K562 (cell line): ENCODE measurements at regions not wholly inside any gene's neighbourhood (a gene's known extent, or its start where the extent isn't known, plus 50 kb on each side); places are given as distances from the start of the nearest gene placed in this dataset.

Experiments
- ATAC-seq: fragments of 200-7000 bp; cut with Tn5 transposase; 3 replicates; pipeline ENCODE4 v1.9.1; 2020; ENCODE audit warnings: moderate library complexity
- BruUV-seq: library from RNA; stranded (reverse); fragments of 400-500 nt; replicated peaks from 2 replicates; lab custom pipeline; 2021; lab: Mats Ljungman, UMichigan
- CTCF ChIA-PET: fragments of 300-600 bp; formaldehyde crosslinking; extraction: SDS; loops from one replicate; lab custom pipeline; 2021; ENCODE audit warnings: low intra/inter-chr PET ratio; lab: Yijun Ruan, JAX
- POLR2A ChIA-PET: fragments of 300-600, 350-650 bp; sonication (Branson Sonifier 250); formaldehyde crosslinking; extraction: SDS; loops from one replicate; lab custom pipeline; 2021; ENCODE audit warnings: antibody characterized with exemption, inconsistent platforms; lab: Yijun Ruan, JAX
- DNase-seq, 4 experiments: peaks; one replicate each; pipeline versions ENCODE4 v3.0.0 to v3.0.0-alpha.2; 2011 to 2018; ENCODE audit warnings: low spot score in 3 of 4, mixed read lengths in 3 of 4; ENCODE audit errors: extremely low read depth in 1 of 4
- FAIRE-seq: peaks from 2 replicates; lab custom pipeline; 2011; peaks lifted over from hg19 to GRCh38; lab: Jason Lieb, UNC
- H2AFZ ChIP-seq: 2 replicates; pipeline ENCODE4 v1.6.0; 2011; ENCODE audit warnings: low read depth, low read length, control low read depth, inconsistent platforms
- H3K27ac ChIP-seq: fragments of 200-600 bp; 3 replicates; pipeline ENCODE4 v1.8.0; 2011; ENCODE audit warnings: low read depth, mild to moderate bottlenecking, control low read depth, inconsistent platforms, low read length, moderate library complexity, mixed read lengths; ENCODE audit errors: extremely low read depth
- H3K27me3 ChIP-seq, 2 experiments: fragments of 300-600 bp in 1 of 2; 2 replicates in 1 of 2; 3 replicates in 1 of 2; pipeline versions ENCODE4 v1.6.0 to v1.8.0; 2011; ENCODE audit warnings: inconsistent platforms in 2 of 2, low read length in 2 of 2, mild to moderate bottlenecking in 1 of 2, mixed read lengths in 1 of 2, moderate library complexity in 1 of 2; ENCODE audit not compliant: control insufficient read depth in 2 of 2, insufficient read depth in 2 of 2
- H3K36me3 ChIP-seq: fragments of 300-600 bp; 3 replicates; pipeline ENCODE4 v1.8.0; 2011; ENCODE audit warnings: mild to moderate bottlenecking, low read length, inconsistent platforms; ENCODE audit not compliant: control insufficient read depth, insufficient read depth
- H3K4me1 ChIP-seq, 2 experiments: fragments of 200-600 bp in 1 of 2; replicated peaks in 1 of 2; 2 replicates in 1 of 2; 3 replicates in 1 of 2; pipeline versions ENCODE4 v1.5.1 to v1.8.0; 2011; ENCODE audit warnings: inconsistent platforms in 2 of 2, low read length in 2 of 2, mild to moderate bottlenecking in 1 of 2, mixed read lengths in 1 of 2, moderate library complexity in 1 of 2; ENCODE audit not compliant: control insufficient read depth in 2 of 2, insufficient read depth in 2 of 2
- H3K4me2 ChIP-seq: 2 replicates; pipeline ENCODE4 v1.6.1; 2011; ENCODE audit warnings: low read length, control low read depth, inconsistent platforms, mixed read lengths; ENCODE audit not compliant: insufficient read depth
- H3K4me3 ChIP-seq: fragments of 200-600 bp; sonication (generic), shearing (Covaris generic); 2 replicates; pipeline ENCODE4 v1.5.1; 2016; ENCODE audit warnings: control low read depth, inconsistent platforms
- H3K79me2 ChIP-seq: fragments of 200-600 bp; 3 replicates; pipeline ENCODE4 v1.8.0; 2011; ENCODE audit warnings: low read length, inconsistent platforms; ENCODE audit not compliant: control insufficient read depth, insufficient read depth
- H3K9ac ChIP-seq, 2 experiments: 2 replicates each; pipeline versions ENCODE4 v1.6.0 to v1.6.1; 2011; ENCODE audit warnings: low read depth in 2 of 2, low read length in 2 of 2, control low read depth in 1 of 2, inconsistent platforms in 1 of 2, mild to moderate bottlenecking in 1 of 2, mixed read lengths in 1 of 2; ENCODE audit not compliant: insufficient read depth in 1 of 2
- H3K9me1 ChIP-seq: one replicate; pipeline ENCODE4 v1.6.0; 2011; ENCODE audit warnings: inconsistent platforms, mild to moderate bottlenecking, low read length, moderate library complexity; ENCODE audit not compliant: control insufficient read depth, insufficient read depth
- H3K9me3 ChIP-seq: replicated peaks from 2 replicates; pipeline ENCODE4 v1.5.1; 2011; ENCODE audit warnings: low read depth, low read length, inconsistent platforms; ENCODE audit not compliant: control insufficient read depth, insufficient read depth
- H4K20me1 ChIP-seq: replicated peaks from 2 replicates; pipeline ENCODE4 v1.6.1; 2011; ENCODE audit warnings: low read length, inconsistent platforms, mixed read lengths; ENCODE audit not compliant: control insufficient read depth, insufficient read depth
- BHLHE40 ChIP-seq: IDR thresholded peaks from 2 replicates; pipeline ENCODE4 v1.6.1; 2011; ENCODE audit warnings: low read length, improper control_type of control experiment
- CXXC5 ChIP-seq: fragments of 250-450 bp; sonication (Bioruptor Pico); IDR thresholded peaks from 2 replicates; pipeline ENCODE4 v1.8.0; 2022; ENCODE audit warnings: inconsistent platforms, mild to moderate bottlenecking, moderate library complexity
- RHOXF2B ChIP-seq: fragments of 250-450 bp; sonication (Bioruptor Pico); conservative IDR thresholded peaks from 2 replicates; pipeline ENCODE4 v1.5.1; 2021
- SAFB2 ChIP-seq: fragments of 200-400 bp; formaldehyde crosslinking; IDR thresholded peaks from 2 replicates; pipeline ENCODE4 v1.6.1; 2018; ENCODE audit warnings: borderline replicate concordance, low read length, low read depth, moderate library complexity; ENCODE audit not compliant: severe bottlenecking
- ZC3H11A ChIP-seq: IDR thresholded peaks from 2 replicates; pipeline ENCODE4 v1.6.1; 2012; ENCODE audit warnings: low read depth, low read length, improper control_type of control experiment
- ZNF609 ChIP-seq: sonication (generic); formaldehyde crosslinking; IDR thresholded peaks from 2 replicates; pipeline ENCODE4 v1.8.1; 2023; ENCODE audit warnings: missing genetic modification reagents, mild to moderate bottlenecking, borderline replicate concordance
- ZNF644 ChIP-seq: fragments of 200-800 bp; sonication (Bioruptor generic); IDR thresholded peaks from 2 replicates; pipeline ENCODE4 v1.6.1; 2016; ENCODE audit warnings: low read depth, missing genetic modification characterization, missing compliant biosample characterization
- WGBS: fragments of 100-300 bp; shearing (Covaris generic); methylation state at CpG from one replicate; pipeline ENCODE4 v1.1.6; 2016; ENCODE audit warnings: low coverage, mixed read lengths; ENCODE audit not compliant: insufficient coverage; ENCODE audit errors: missing lambda C conversion rate; 5-methylcytosine and 5-hydroxymethylcytosine counted together
- in situ Hi-C: fragments of 300-500 bp; cut with MboI; formaldehyde crosslinking; loops from 4 replicates; pipeline ENCODE4 v1.15.0; 2018; ENCODE audit warnings: inconsistent platforms, mixed read lengths
- intact Hi-C: fragments of 100-400 bp; cut with micrococcal nuclease; formaldehyde crosslinking; loops from 2 replicates; pipeline ENCODE4 v1.14.2; 2022

- Histone ChIP-seq H3K27me3 (no peaks in the 10 kb centered on the region), H4K20me1 (no peaks in the 10 kb centered on the region), H3K79me2 (no peaks in the 10 kb centered on the region), H3K4me1 (no peaks in the 10 kb centered on the region), H3K4me3 (no peak overlapping the region), H3K4me2 (no peak overlapping the region), H3K9me1 (no peaks in the 10 kb centered on the region), H3K27ac (no peak overlapping the region), H3K36me3 (no peaks in the 10 kb centered on the region), H3K9ac (no peak overlapping the region), H2AFZ (no peak overlapping the region), H3K9me3 (no peaks in the 10 kb centered on the region)
- no TSS peak for BruUV-seq
- ChIA-PET POLR2A (no interaction called here), CTCF (no interaction called here)
- TF ChIP-seq ZNF609 (CRISPR knock-in tag) (no peak), RHOXF2B (CRISPR knock-in tag) (no peak), SAFB2 (no peak), CXXC5 (CRISPR knock-in tag) (no peak), ZNF644 (tag) (no peak), ZC3H11A (no peak), BHLHE40 (no peak)
- FAIRE-seq (no peak), ATAC-seq (no peak), DNase-seq (no peak)
- WGBS = 11% methylated on average over 2 of the region's 3 CpGs
- intact Hi-C loops = no loop called here
- in situ Hi-C loops = no loop called here
Measured at GRCh38 chr4:177155454-177155853, 154.2 kb upstream of the NEIL3 start.
